SK-N-MC (cell line): ENCODE measurements at regions not wholly inside any gene's neighbourhood (a gene's known extent, or its start where the extent isn't known, plus 50 kb on each side); places are given as distances from the start of the nearest gene placed in this dataset.

Source experiments
- EZH2 ChIP-seq: fragments of 200-600 bp; sonication (generic); IDR thresholded peaks from one replicate; pipeline ENCODE4 v1.6.1; 2017; ENCODE audit warnings: antibody characterized with exemption
- FOXP2 ChIP-seq: optimal IDR thresholded peaks from 2 replicates; pipeline ENCODE3; 2011; ENCODE audit warnings: mild to moderate bottlenecking, moderate library complexity; ENCODE audit not compliant: insufficient read depth; ENCODE audit errors: extremely low read length, control extremely low read depth
- POLR2AphosphoS5 ChIP-seq: IDR thresholded peaks from 2 replicates; pipeline ENCODE4 v1.6.1; 2012; ENCODE audit warnings: mild to moderate bottlenecking, low read depth, low read length, borderline replicate concordance

GRCh38 chr9:126752376-126752775 lies 52.5 kb upstream of the ZBTB43 start:
- no peak for TF ChIP-seq POLR2AphosphoS5
- no peak for TF ChIP-seq EZH2
- TF ChIP-seq FOXP2: no peak
